ENCODE measurements at regions not wholly inside any gene's neighbourhood (a gene's known extent, or its start where the extent isn't known, plus 50 kb on each side); places are given as distances from the start of the nearest gene placed in this dataset.

DNA sequence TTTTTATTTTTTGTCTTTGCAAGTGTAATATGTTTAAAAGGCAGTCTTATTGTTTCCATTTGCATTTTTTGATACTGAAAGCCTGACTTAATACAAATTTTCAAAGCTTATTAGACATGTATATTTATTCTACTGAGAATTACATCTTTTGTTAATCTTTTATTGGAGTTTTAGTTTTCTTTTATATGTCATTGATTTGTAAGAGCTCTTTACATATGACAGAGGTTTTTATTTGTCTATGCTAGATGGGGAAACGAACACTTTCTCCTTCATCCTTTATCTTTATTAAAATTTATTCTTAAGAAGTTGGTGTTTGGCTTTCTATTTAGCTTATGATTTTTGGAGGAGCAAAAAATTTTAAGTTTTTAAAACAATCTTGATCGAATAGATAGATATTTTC lies 234.4 kb upstream of the SRRM4 start:
- Mint-ChIP-seq H3K4me1 (no peaks in the 10 kb centered on the region), H3K27me3 (no peaks in the 10 kb centered on the region), H3K4me3 (no peak overlapping the region), H3K9me3 (ENCODE audit: low read depth) (peaks cover 9% of the 10 kb centered on the region), H3K36me3 (ENCODE audit: low read depth) (no peaks in the 10 kb centered on the region), H3K27ac (no peak overlapping the region)
- POLR2A ChIA-PET: no interaction called here
- ATAC-seq: no peak
- CTCF ChIA-PET: interaction anchor here (0.6 kb wide), 1 partner anchor 281 kb away, joined by 3 read pairs; no protein-coding TSS in a partner anchor
- intact Hi-C loops (cut with DNase I, micrococcal nuclease): no loop called here
- no peak for DNase-seq

DNA sequence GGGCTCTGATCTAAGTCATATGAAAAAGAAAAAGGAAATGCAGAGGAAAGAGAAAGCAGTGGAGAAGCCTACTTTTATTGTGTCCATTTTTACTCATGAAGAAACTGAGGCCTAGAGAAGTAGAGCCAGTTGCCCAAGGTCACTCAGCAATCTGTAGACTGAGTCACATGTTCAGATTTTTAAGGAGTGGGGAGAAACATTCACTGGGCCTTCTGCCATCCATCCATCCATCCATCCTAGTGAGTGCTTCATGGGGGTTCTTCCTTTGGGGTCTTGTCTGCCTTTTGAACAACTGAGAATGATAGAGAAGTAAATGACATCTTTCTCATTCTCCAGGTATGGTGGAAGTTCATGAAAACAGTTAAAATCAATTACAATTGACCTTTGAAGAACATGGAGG lies 233.6 kb upstream of the SRRM4 start:
- Mint-ChIP-seq H3K27ac (no peak overlapping the region), H3K9me3 (ENCODE audit: low read depth) (peaks cover 9% of the 10 kb centered on the region), H3K36me3 (ENCODE audit: low read depth) (no peaks in the 10 kb centered on the region), H3K4me3 (no peak overlapping the region), H3K27me3 (no peaks in the 10 kb centered on the region), H3K4me1 (no peaks in the 10 kb centered on the region)
- ATAC-seq (no peak), DNase-seq (no peak)
- POLR2A ChIA-PET: no interaction called here
- CTCF ChIA-PET: no interaction called here
- intact Hi-C loops (cut with DNase I, micrococcal nuclease): no loop called here

DNA sequence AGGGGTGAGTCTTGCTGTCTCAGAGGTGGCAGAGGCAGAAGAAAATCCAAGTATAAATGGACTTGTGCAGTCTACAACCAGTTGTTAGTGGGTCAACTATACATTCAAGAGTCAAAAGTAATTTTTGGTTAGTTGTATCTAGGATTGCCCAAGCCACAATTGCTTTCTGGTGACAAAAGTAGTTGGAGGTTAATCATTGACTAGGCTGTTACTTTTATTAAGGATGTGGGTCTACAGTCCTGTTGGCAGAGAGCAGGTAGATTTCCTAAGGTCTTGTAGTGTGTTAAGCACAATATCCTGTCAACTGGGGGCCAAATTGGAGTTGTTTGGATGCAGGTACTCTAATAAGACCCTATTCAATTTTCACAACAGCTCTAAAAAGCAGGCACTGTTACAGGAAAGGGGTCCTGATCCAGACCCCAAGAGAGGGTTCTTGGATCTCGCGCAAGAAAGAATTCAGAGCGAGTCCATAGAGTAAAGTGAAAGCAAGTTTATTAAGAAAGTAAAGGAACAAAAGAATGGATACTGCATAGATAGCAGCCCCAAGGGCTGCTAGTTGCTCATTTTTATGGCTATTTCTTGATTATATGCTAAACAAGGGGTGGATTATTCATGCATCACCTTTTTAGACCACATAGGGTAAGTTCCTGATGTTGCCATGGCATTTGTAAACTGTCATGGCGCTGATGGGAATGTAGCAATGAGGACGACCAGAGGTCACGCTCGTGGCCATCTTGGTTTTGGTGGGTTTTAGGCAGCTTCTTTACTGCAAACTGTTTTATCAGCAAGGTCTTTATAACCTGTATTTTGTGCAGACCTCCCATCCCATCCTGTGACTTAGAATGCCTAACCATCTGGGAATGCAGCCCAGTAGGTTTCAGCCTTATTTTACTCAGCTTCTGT lies 232.6 kb upstream of the SRRM4 start:
- ChIA-PET POLR2A (no interaction called here), CTCF (no interaction called here)
- no peak for ATAC-seq

DNA sequence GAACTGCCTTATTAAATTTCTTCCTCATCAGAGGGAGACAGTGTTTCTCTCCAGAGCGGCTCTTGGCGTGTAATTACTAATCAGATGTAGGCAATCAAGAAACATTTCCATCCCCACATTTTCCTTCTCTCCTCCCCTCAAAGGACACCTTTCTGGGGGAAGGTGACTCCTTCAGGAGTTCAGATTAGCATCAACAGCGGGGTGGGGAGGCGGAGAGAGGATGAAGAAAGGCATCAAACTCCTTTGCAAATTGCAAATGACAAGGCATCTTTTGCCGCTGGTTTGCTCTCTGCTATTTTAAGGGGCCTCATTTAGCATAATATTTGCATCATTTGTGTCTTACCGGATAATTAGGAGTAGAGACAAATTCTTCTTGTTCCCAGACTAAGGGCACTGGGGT lies 231.7 kb upstream of the SRRM4 start:
- H3K27ac Mint-ChIP-seq: no peak overlapping the region
- ATAC-seq: no peak
- H3K27me3 Mint-ChIP-seq: no peaks in the 10 kb centered on the region
- H3K4me3 Mint-ChIP-seq: no peak overlapping the region
- ChIA-PET CTCF (no interaction called here), POLR2A (no interaction called here)
- H3K9me3 Mint-ChIP-seq (ENCODE audit: low read depth): no peaks in the 10 kb centered on the region
- H3K36me3 Mint-ChIP-seq (ENCODE audit: low read depth): no peaks in the 10 kb centered on the region
- DNase-seq: no peak
- intact Hi-C loops (cut with DNase I, micrococcal nuclease): no loop called here
- no peaks in the 10 kb centered on the region for H3K4me1 Mint-ChIP-seq

More for the DNA sequence above, 232.6 kb upstream of the SRRM4 start:
- no peak overlapping the region for H3K4me3 Mint-ChIP-seq
- H3K9me3 Mint-ChIP-seq (ENCODE audit: low read depth): peaks cover 4% of the 10 kb centered on the region
- H3K4me1 Mint-ChIP-seq: no peaks in the 10 kb centered on the region
- DNase-seq: no peak
- H3K36me3 Mint-ChIP-seq (ENCODE audit: low read depth): no peaks in the 10 kb centered on the region
- H3K27ac Mint-ChIP-seq: no peak overlapping the region
- intact Hi-C loops (cut with DNase I, micrococcal nuclease): no loop called here
- no peaks in the 10 kb centered on the region for H3K27me3 Mint-ChIP-seq

DNA sequence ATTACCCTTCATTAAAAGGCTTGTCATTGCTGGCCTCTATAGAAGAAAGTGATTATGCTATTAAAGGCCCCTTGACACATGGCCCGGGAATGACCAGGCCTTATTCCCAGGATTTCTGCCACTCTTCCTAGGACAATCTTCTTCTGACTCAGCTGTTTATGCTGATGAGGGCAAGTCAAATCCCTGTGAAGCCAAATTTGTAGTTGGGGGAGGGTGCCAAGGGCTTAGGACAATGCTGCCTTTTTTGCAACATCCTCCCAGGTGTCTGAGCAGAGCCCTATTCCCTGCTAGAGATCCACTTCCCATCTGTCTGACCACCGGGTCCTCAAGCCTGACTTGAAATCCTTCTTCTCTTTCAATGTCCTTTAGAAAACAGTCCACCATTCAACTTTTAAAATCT lies 230.7 kb upstream of the SRRM4 start:
- intact Hi-C loops (cut with DNase I, micrococcal nuclease): no loop called here

DNA sequence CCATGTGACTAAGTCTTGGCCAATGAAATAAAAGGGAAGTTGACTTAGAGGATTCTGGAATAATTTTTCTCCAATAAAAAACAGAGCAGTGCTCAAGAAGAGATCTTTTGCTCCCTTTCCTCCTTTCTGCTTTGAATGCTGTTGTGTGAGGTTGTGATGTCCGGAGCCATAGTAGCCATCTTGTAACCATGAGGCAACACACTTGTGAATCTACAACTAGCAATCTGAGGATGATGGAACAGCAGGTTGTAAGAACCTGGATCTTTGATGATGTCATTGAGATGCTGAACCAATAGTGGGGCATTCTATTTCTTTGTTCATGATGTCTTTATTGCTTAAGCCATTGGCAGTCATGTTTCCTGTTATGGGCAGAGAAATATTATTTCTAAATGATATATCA lies 230.0 kb upstream of the SRRM4 start:
- H3K4me1 Mint-ChIP-seq: no peaks in the 10 kb centered on the region
- POLR2A ChIA-PET: no interaction called here
- H3K9me3 Mint-ChIP-seq (ENCODE audit: low read depth): no peaks in the 10 kb centered on the region
- no peak overlapping the region for H3K4me3 Mint-ChIP-seq
- no peaks in the 10 kb centered on the region for H3K27me3 Mint-ChIP-seq
- no peak overlapping the region for H3K27ac Mint-ChIP-seq
- CTCF ChIA-PET: no interaction called here
- intact Hi-C loops (cut with DNase I, micrococcal nuclease): no loop called here
- DNase-seq (no peak), ATAC-seq (no peak)
- no peaks in the 10 kb centered on the region for H3K36me3 Mint-ChIP-seq (ENCODE audit: low read depth)

More for the DNA sequence above, 230.7 kb upstream of the SRRM4 start:
- Mint-ChIP-seq H3K9me3 (ENCODE audit: low read depth) (no peaks in the 10 kb centered on the region), H3K27me3 (no peaks in the 10 kb centered on the region), H3K4me3 (no peak overlapping the region), H3K36me3 (ENCODE audit: low read depth) (no peaks in the 10 kb centered on the region), H3K4me1 (no peaks in the 10 kb centered on the region), H3K27ac (no peak overlapping the region)
- no peak for ATAC-seq
- ChIA-PET CTCF (no interaction called here), POLR2A (no interaction called here)
- no peak for DNase-seq

DNA sequence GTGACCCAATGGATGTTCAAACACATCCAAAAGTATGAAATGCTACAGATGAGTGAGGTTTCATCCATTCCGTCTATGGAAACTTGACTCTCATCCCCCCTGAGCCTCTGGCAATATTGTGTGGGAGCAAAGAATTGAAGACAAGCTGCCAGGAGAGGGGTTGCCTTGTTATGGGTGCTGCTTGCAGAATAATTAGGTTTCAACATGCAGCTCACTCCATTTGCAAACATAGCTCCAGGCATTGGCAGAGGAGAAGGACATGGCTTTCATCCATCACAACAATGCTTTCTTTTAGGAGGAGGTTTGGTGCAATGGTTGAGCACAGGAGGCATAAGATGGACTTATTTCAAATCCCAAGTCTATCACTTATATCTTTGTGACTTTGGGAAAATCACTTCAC lies 220.7 kb upstream of the SRRM4 start:
- intact Hi-C loops (cut with DNase I, micrococcal nuclease): no loop called here
- CTCF ChIA-PET: interaction anchor here (0.5 kb wide), 1 partner anchor 227 kb away, joined by 3 read pairs; no protein-coding TSS in a partner anchor
- no peak overlapping the region for H3K27ac Mint-ChIP-seq

DNA sequence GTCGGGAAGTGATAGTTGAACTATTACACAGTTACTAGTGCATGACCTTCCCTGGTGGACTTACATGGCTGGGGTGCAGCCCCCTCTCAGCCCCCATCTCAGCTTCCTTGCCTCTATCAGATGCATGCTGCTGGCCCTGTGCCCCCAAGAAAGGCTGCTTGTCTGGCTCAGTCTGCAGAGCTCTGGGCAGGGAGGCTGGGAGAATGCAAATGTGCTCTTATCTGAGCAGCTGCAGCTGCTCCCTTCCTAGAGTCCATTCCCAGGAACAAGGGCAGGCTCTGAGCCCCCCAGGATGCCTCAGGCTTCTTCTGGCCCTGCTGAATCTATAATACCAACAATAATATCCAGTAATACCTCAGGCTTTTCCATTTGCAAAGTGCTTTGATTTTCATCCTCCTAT lies 218.1 kb upstream of the SRRM4 start:
- H3K4me1 Mint-ChIP-seq: no peaks in the 10 kb centered on the region
- H3K27ac Mint-ChIP-seq: no peak overlapping the region
- H3K36me3 Mint-ChIP-seq (ENCODE audit: low read depth): no peaks in the 10 kb centered on the region

More for the DNA sequence above, 220.7 kb upstream of the SRRM4 start:
- Mint-ChIP-seq H3K36me3 (ENCODE audit: low read depth) (no peaks in the 10 kb centered on the region), H3K4me1 (no peaks in the 10 kb centered on the region), H3K27me3 (no peaks in the 10 kb centered on the region), H3K9me3 (ENCODE audit: low read depth) (no peaks in the 10 kb centered on the region), H3K4me3 (no peak overlapping the region)
- no peak for ATAC-seq
- POLR2A ChIA-PET: no interaction called here
- no peak for DNase-seq

DNA sequence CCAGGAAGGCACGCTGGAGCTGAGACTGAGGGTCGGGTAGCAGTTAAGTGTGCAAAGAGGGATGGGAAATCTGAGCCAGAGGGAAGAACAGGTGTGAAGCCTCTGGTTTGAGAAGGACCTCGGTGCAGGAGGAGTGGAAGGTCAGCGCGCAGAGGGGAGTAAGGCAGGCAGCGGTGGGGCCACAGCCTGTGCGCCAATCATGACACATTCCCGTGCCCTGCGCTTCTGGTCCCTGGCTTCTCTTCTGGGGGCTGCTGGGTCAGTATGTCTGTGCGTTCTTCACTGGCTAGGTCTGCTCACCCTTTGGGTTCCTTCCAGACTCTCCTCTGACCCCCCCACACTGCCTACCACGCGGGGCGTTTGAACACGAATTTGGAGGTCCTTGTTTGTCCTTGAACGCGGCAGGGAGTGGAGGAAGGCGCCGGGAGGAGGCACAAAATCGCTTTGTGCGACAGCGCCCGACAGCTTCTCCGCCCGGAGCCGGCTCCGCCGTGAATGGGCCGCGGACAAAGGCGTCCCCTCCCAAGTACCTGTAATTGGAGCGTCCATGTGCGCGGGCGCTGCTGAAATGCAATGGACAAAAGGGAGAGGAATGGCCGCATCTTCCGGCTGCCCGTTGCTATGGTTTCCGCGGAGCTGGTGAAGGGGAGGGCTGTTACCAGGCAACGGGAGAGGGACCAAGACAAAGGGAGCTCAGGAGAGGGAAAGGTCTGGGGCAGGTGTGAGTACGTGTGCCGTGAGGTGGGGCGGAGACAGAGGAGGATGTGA lies 207.2 kb upstream of the SRRM4 start:
- CTCF ChIA-PET: no interaction called here
- H3K27ac Mint-ChIP-seq: no peak overlapping the region
- H3K27me3 Mint-ChIP-seq: peaks cover 17% of the 10 kb centered on the region
- H3K9me3 Mint-ChIP-seq (ENCODE audit: low read depth): no peaks in the 10 kb centered on the region
- POLR2A ChIA-PET: no interaction called here
- H3K4me1 Mint-ChIP-seq: no peaks in the 10 kb centered on the region
- intact Hi-C loops (cut with DNase I, micrococcal nuclease): no loop called here
- no peaks in the 10 kb centered on the region for H3K36me3 Mint-ChIP-seq (ENCODE audit: low read depth)
- ATAC-seq: no peak
- H3K4me3 Mint-ChIP-seq: no peak overlapping the region
- DNase-seq: no peak

More for the DNA sequence above, 218.1 kb upstream of the SRRM4 start:
- ATAC-seq (no peak), DNase-seq (no peak)
- ChIA-PET POLR2A (no interaction called here), CTCF (no interaction called here)
- no peak overlapping the region for H3K4me3 Mint-ChIP-seq
- intact Hi-C loops (cut with DNase I, micrococcal nuclease): no loop called here
- no peaks in the 10 kb centered on the region for H3K27me3 Mint-ChIP-seq
- H3K9me3 Mint-ChIP-seq (ENCODE audit: low read depth): no peaks in the 10 kb centered on the region

DNA sequence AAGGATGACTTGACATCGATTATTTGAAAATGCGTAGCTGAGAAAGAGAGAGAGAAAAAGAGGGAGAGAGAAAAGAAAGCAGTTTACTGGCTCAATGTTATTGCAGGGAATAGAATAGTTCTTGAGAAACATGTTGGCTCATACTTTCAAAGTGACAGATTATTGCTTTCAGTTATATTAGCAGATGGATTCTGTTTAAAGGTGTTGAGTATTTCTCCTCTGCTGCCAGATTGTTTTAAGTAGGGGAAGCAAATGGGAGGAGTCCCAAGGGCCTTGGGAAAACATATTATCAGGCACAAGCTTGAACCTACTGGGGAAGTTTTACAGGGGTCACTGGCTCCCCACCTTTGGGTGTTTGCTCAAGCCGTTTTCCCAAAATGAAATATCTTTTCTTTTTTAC lies 203.8 kb upstream of the SRRM4 start:
- H3K36me3 Mint-ChIP-seq (ENCODE audit: low read depth): no peaks in the 10 kb centered on the region
- no peak for DNase-seq
- POLR2A ChIA-PET: no interaction called here
- CTCF ChIA-PET: no interaction called here
- H3K27me3 Mint-ChIP-seq: peaks cover 15% of the 10 kb centered on the region
- no peaks in the 10 kb centered on the region for H3K9me3 Mint-ChIP-seq (ENCODE audit: low read depth)
- no peak overlapping the region for H3K27ac Mint-ChIP-seq
- intact Hi-C loops (cut with DNase I, micrococcal nuclease): no loop called here
- ATAC-seq: no peak
- H3K4me1 Mint-ChIP-seq: no peaks in the 10 kb centered on the region
- H3K4me3 Mint-ChIP-seq: no peak overlapping the region

DNA sequence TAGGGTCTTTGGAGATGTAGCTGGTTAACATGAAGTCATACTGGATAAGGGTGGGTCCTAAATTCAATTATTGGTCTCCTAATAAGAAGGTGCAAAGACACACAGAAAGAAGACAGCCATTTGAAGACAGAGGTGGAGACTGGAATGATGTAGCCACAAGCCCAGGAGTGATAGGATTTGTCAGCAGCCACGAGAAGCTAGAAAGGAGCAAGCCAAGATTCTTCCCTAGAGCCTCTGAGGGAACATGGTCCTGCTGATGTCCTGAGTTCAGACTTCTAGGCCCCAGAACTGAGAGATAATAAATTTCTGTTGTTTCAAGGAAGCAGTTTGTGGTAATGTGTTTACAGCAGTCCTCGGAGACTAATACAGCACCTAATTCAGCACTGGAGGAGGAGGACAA lies 203.3 kb upstream of the SRRM4 start:
- Mint-ChIP-seq H3K9me3 (ENCODE audit: low read depth) (no peaks in the 10 kb centered on the region), H3K36me3 (ENCODE audit: low read depth) (no peaks in the 10 kb centered on the region), H3K27me3 (peaks cover 12% of the 10 kb centered on the region), H3K4me1 (no peaks in the 10 kb centered on the region), H3K4me3 (no peak overlapping the region), H3K27ac (no peak overlapping the region)
- intact Hi-C loops (cut with DNase I, micrococcal nuclease): no loop called here
- DNase-seq (no peak), ATAC-seq (no peak)
- ChIA-PET POLR2A (no interaction called here), CTCF (no interaction called here)

DNA sequence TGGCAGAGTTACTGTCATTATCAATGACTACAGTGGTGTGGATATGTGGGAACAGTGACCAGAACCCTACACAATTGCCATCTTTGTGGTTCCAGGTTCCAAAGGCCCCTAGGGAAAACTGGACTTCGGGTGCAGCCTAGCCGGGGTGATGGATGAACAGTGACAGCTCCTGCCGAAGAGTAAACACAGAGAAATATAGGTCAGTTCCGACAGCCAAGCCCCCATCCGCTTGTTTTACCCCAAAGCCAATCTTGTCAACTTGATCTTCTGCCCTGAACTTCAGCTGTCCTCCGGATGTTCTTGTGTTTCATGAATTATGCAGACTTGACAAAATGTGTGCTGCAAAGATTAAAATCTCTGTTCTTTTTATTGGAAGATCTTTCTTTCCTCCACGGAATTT lies 200.4 kb upstream of the SRRM4 start:
- intact Hi-C loops (cut with DNase I, micrococcal nuclease): no loop called here
- H3K27ac Mint-ChIP-seq: no peak overlapping the region
- ATAC-seq (no peak), DNase-seq (no peak)
- no peaks in the 10 kb centered on the region for H3K4me1 Mint-ChIP-seq
- no peaks in the 10 kb centered on the region for H3K36me3 Mint-ChIP-seq (ENCODE audit: low read depth)
- CTCF ChIA-PET: interaction anchor here (0.9 kb wide), 1 partner anchor 9 kb away, joined by 4 read pairs; no protein-coding TSS in a partner anchor
- POLR2A ChIA-PET: no interaction called here
- no peaks in the 10 kb centered on the region for H3K27me3 Mint-ChIP-seq
- H3K9me3 Mint-ChIP-seq (ENCODE audit: low read depth): no peaks in the 10 kb centered on the region
- no peak overlapping the region for H3K4me3 Mint-ChIP-seq

Data from activated CD4-positive, alpha-beta T cell treated with anti-CD3 and anti-CD28 coated beads for 36 hours (primary cell).